Glutamatergic neuron (in vitro differentiated cells): ENCODE measurements at regions not wholly inside any gene's neighbourhood (a gene's known extent, or its start where the extent isn't known, plus 50 kb on each side); places are given as distances from the start of the nearest gene placed in this dataset.

Experiments used
- DNase-seq: peaks from one replicate; pipeline ENCODE4 v3.0.0; 2022
- H3K27ac Mint-ChIP-seq: one replicate; pipeline ENCODE4 v1.8.0; 2020; ENCODE audit warnings: mild to moderate bottlenecking, mixed read lengths, inconsistent platforms; ENCODE audit not compliant: unreplicated experiment
- H3K27me3 Mint-ChIP-seq: one replicate; pipeline ENCODE4 v1.8.0; 2020; ENCODE audit warnings: mild to moderate bottlenecking, moderate library complexity, mixed read lengths, inconsistent platforms; ENCODE audit not compliant: unreplicated experiment
- H3K36me3 Mint-ChIP-seq: one replicate; pipeline ENCODE4 v1.8.0; 2020; ENCODE audit warnings: mild to moderate bottlenecking, mixed read lengths, inconsistent platforms; ENCODE audit not compliant: unreplicated experiment
- H3K4me1 Mint-ChIP-seq: one replicate; pipeline ENCODE4 v1.8.0; 2020; ENCODE audit warnings: mild to moderate bottlenecking, low read depth, mixed read lengths, inconsistent platforms; ENCODE audit not compliant: unreplicated experiment
- H3K4me3 Mint-ChIP-seq: one replicate; pipeline ENCODE4 v1.8.0; 2020; ENCODE audit warnings: mild to moderate bottlenecking, mixed read lengths, inconsistent platforms; ENCODE audit not compliant: unreplicated experiment
- H3K9me3 Mint-ChIP-seq: one replicate; pipeline ENCODE4 v1.8.0; 2020; ENCODE audit warnings: mild to moderate bottlenecking, moderate library complexity, mixed read lengths, inconsistent platforms; ENCODE audit not compliant: unreplicated experiment
- TF ChIP-seq, protein P1 (sequence below): fragments of 200-600 bp; sonication (generic); IDR thresholded peaks from one replicate; pipeline ENCODE4 v1.5.0; 2021; ENCODE audit not compliant: partially characterized antibody, unreplicated experiment

- Mint-ChIP-seq H3K4me1 (no peaks in the 10 kb centered on the region), H3K4me3 (no peak overlapping the region), H3K36me3 (no peaks in the 10 kb centered on the region), H3K27me3 (no peaks in the 10 kb centered on the region), H3K9me3 (no peaks in the 10 kb centered on the region), H3K27ac (no peak overlapping the region)
- TF ChIP-seq, protein P1, sequence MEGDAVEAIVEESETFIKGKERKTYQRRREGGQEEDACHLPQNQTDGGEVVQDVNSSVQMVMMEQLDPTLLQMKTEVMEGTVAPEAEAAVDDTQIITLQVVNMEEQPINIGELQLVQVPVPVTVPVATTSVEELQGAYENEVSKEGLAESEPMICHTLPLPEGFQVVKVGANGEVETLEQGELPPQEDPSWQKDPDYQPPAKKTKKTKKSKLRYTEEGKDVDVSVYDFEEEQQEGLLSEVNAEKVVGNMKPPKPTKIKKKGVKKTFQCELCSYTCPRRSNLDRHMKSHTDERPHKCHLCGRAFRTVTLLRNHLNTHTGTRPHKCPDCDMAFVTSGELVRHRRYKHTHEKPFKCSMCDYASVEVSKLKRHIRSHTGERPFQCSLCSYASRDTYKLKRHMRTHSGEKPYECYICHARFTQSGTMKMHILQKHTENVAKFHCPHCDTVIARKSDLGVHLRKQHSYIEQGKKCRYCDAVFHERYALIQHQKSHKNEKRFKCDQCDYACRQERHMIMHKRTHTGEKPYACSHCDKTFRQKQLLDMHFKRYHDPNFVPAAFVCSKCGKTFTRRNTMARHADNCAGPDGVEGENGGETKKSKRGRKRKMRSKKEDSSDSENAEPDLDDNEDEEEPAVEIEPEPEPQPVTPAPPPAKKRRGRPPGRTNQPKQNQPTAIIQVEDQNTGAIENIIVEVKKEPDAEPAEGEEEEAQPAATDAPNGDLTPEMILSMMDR: no peak
- DNase-seq: no peak
Measured at GRCh38 chr5:9720361-9720760, 90.2 kb upstream of the TAS2R1 start.

- DNase-seq: no peak
- H3K36me3 Mint-ChIP-seq: no peaks in the 10 kb centered on the region
- peaks cover 2% of the 10 kb centered on the region for H3K27me3 Mint-ChIP-seq
- peaks cover 14% of the 10 kb centered on the region for H3K4me1 Mint-ChIP-seq
- TF ChIP-seq, protein P1: no peak
- peaks cover 2% of the 10 kb centered on the region for H3K9me3 Mint-ChIP-seq
- no peak overlapping the region for H3K4me3 Mint-ChIP-seq
- no peak overlapping the region for H3K27ac Mint-ChIP-seq
Measured at GRCh38 chr5:9716838-9717281, 86.7 kb upstream of the TAS2R1 start.

DNA sequence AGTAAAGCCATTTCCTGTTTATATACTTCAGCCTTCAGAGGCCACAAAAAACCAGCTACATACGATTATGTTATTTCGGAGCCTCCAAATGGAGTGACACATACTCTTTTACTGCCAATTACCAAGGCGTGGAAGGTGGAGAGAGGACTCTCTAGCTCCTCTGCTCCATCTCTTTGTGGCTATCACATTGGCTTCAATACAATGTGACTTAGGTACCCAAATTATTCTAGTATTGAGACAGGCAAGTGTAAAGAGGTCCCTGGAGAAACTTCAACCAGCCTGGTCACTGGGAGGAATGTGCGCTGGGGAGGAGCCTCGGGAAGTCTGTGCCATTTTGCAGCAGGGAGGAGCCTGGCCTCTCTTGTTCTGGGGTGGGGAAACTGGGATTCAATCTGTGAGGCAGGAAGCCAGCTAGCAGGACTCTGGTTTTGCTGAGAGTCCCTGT is 85.8 kb upstream of the TAS2R1 start:
- TF ChIP-seq, protein P1: no peak
- Mint-ChIP-seq H3K9me3 (peaks cover 2% of the 10 kb centered on the region), H3K36me3 (no peaks in the 10 kb centered on the region), H3K27me3 (peaks cover 3% of the 10 kb centered on the region), H3K27ac (no peak overlapping the region), H3K4me3 (no peak overlapping the region), H3K4me1 (peaks cover 14% of the 10 kb centered on the region)
- DNase-seq: no peak

DNA sequence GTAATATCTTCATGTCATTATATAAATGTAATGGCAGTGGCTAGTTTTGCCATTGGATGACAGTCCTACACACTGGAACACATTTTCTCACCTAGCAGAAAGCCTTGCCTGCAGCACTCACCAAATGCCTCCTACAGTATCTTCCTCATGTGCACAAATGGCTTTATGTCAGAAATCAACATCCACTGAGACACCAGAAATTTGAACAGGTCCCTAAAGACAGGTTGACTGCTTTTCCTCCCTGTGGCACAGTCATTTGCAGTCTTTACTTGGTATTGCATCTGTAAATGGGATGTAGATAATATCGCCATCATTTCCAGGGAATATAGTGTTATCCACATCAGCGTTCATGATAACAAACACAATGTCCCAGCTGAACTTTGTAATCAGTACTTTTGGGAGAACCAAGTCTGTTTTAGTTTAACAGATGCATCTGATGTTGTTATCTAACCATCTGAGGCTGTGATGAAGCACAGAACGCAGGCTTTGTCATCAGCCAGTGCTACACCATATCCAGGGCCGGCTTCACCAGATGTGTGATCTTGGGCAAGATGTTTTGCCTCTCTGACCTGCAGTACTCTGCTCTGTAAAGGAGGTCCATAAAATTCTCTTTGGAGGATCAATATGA is 83.9 kb upstream of the TAS2R1 start:
- no peak for DNase-seq
- H3K27ac Mint-ChIP-seq: no peak overlapping the region
- H3K27me3 Mint-ChIP-seq: peaks cover 3% of the 10 kb centered on the region
- H3K36me3 Mint-ChIP-seq: no peaks in the 10 kb centered on the region
- TF ChIP-seq, protein P1: no peak
- no peak overlapping the region for H3K4me3 Mint-ChIP-seq
- H3K9me3 Mint-ChIP-seq: peaks cover 2% of the 10 kb centered on the region
- peaks cover 14% of the 10 kb centered on the region for H3K4me1 Mint-ChIP-seq

DNA sequence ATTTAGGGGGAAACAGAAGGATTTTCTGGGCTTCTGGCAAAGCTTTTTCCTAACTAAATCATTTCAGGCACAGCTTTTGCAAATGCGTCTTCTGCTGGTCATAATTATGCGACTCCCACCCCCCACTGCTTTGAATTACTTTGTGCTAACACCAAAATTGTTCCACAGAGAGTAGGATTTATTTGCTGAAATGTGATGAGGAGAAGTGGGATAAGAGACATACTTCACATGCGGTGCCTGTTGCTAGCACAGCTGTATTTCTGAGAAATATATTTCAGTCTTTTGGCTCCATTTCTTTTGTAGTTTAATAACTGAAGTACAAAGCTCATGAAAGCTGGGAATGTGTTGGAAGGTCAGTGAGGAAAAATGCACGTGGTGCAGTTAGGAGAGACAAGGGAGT is 83.2 kb upstream of the TAS2R1 start:
- H3K4me1 Mint-ChIP-seq: peaks cover 14% of the 10 kb centered on the region
- no peak overlapping the region for H3K27ac Mint-ChIP-seq
- H3K36me3 Mint-ChIP-seq: no peaks in the 10 kb centered on the region
- H3K4me3 Mint-ChIP-seq: no peak overlapping the region
- TF ChIP-seq, protein P1: no peak
- no peak for DNase-seq
- peaks cover 3% of the 10 kb centered on the region for H3K27me3 Mint-ChIP-seq
- peaks cover 2% of the 10 kb centered on the region for H3K9me3 Mint-ChIP-seq
